HG03378 (cell line): ENCODE measurements at regions not wholly inside any gene's neighbourhood (a gene's known extent, or its start where the extent isn't known, plus 50 kb on each side); places are given as distances from the start of the nearest gene placed in this dataset.
"Not testable (repeated sequence)": the region's sequence is repeated elsewhere in the genome, so short reads cannot be mapped to it uniquely, and the experiment has no call there.

ENCODE experiments used
- ATAC-seq: cut with Tn5 transposase; IDR thresholded peaks from one replicate; pipeline ENCODE4 v1.9.1; 2021; ENCODE audit warnings: mild to moderate bottlenecking, moderate library complexity; ENCODE audit not compliant: unreplicated experiment

DNA sequence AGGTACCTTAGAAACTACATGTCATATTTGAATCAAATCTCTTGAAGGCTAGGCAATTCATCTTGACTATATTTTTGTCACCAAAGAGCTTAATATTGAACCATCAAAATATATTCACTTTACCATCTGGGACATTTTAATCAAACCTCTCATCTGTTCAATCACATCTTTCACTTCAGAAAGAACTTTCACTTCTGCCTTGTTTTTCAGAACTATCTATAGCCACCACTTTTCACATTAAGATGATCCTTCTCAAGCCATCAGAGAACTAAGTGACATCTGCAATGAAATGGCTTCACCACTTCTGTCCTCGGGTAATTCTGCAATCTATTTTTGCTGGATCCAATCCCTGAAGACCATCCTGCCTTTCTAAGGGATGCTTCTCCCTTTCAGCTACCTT lies 57.8 kb downstream of the OR2B2 start:
- no peak for ATAC-seq

DNA sequence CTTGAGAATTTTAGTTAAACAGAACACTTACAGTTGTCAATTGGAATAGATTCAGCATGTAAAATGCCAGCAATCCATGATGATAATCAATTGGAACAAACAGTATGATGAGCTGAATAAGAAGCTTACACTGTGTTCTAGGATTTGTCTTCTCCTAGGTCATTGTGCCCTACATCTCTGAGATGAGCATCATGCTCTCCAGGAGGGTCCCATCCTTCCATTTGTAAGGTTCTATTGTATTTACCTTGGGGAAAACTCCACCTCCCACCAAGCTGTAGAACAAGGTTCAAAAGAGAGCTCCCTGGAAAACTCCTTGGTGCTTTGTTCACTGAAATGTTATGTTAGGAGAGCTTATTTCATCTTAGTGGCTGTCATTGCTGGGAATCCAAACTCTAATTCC lies 60.8 kb downstream of the OR2B2 start:
- ATAC-seq = no peak

DNA sequence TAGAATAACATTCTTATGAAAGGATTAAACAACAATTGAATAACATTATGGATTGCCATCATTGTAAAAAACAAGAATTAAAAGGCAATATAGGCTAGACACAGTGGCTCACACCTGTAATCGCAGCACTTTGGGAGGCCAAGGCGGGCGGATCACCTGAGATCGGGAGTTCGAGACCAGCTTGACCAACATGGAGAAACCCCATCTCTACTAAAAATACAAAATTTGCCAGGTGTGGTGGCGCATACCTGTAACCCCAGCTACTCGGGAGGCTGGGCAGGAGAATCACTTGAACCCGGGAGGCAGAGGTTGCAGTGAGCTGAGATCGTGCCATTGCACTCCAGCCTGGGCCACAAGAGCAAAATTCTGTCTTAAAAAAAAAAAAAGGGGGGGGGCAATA lies 63.2 kb downstream of the OR2B2 start:
- not testable (repeated sequence) for ATAC-seq

DNA sequence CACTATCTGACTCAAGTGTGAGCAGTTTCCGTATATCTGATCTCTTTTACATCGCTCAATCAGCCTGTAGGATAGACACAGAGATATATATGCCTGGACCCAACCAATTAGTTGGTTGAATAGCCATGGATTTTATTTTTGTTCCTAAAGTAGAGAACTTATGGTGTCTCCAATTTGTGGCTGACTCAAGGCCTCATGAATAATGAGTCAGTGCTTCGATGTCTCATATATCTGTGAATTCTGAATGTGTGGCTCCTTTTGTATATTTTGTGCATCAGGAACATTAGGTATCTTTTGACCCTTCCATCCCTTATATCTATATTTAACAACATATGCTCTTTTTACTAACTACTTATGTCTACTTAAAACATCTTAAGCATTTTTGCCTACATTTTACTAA lies 64.5 kb downstream of the OR2B2 start:
- no peak for ATAC-seq

DNA sequence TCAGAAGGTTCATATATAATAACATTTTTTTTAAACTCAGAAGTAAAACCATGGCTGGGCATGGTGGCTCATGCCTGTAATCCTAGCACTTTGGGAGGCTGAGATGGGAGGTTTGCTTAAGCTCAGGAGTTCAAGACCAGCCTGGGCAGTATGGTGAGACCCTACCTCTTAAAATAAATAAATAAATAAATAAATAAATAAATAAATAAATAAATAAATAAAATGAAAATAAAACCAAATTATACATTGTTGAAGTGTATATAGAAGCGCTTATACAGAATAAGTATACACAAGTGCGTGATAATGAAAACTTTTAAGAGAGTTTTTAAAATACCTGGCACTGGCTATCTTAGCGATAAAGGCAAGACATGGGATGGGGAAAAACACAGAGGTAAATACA lies 71.6 kb downstream of the OR2B2 start:
- no peak for ATAC-seq

DNA sequence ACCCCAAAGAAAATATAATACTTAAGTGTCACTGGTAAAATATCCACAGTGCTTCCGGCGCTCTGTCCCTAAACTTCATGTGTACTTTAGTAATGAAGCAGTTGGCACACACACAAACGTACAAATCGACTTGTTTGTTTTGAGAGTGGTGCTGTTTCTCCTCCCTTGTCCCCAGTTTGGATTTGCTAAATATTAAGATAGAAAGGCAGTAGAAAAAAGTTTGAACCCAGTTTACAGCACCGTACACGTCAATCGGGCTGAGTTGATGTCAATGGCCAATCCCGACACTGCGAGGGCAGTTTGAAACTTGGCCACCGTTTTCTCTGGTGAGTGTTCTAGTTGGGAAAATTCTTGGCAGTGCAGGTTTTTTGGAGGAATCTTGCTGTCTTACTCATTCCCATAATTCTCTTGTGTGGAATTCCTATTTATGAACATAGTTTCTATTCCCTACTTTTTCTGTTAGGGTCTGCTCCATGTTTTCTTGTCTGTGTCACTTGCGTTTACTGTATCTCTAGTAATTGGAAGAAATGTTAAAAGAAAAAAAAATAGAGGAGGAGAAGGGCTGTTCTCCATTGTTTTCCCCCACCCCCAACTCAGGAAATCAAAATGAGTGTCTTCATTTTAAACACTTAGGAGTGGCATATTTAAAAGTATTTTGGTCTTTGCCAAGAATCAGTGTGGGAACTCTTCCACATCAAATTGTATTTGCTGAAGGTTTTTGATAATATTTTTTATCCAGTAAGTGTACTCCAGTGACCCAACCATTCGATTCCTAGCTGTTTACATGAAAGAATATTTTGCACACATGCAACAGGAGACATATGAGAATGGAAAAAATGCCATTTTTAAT lies 72.3 kb downstream of the OR2B2 start:
- no peak for ATAC-seq

DNA sequence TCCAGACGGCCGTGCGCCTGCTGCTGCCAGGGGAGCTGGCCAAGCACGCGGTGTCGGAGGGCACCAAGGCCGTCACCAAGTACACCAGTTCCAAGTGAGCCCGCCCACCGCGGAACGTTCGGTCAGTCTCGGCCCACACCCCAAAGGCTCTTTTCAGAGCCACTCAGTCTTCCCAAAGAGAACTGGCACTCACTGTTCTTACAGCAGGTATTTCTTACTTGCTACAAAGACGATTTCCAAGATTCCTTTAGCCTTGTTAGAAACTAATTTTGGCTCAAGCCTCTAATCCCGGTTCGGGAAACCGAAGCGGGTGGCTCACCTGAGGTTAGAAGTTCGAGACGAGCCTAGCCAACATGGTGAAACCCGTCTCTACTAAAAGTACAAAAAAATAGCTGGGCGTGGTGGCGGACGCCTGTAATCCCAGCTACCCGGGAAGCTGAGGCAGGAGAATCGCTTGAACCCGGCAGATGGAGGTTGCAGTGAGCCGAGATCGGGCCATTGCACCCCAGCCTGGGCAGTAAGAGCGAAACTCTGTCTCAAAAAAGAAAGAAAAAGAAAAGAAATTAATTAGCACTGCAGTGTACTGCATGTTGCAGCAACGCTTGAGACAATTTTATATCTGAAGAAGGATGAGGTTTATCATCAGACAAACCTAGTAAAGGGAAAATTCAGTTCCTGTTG lies 73.1 kb downstream of the OR2B2 start:
- ATAC-seq = no peak

DNA sequence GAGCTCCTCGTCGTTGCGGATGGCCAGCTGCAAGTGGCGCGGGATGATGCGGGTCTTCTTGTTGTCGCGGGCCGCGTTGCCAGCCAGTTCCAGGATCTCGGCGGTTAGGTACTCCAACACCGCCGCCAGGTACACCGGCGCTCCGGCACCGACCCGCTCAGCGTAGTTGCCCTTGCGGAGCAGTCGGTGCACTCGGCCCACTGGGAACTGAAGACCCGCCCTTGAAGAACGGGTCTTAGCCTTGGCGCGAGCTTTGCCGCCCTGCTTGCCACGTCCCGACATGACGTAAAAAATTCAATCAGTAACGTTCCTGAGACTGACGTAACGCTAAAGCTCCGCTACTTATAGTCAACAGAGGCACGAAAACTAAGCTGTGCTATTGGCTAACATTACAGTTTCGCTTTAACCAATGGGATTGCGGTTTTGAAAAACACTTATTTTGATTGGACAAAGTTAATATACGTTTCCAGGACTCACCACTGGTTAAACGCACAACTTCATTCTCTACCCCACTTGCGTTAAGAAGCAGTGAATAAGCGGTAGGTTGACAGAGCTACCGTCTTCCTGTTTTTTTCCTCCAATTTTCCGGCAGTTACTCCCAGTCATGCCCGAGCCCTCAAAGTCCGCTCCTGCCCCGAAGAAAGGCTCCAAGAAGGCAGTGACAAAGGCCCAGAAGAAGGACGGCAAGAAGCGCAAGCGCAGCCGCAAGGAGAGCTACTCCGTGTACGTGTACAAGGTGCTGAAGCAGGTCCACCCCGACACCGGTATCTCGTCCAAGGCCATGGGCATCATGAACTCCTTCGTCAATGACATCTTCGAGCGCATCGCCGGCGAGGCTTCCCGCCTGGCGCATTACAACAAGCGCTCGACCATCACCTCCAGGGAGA lies 73.9 kb downstream of the OR2B2 start:
- peak; percentile 81 for ATAC-seq

DNA sequence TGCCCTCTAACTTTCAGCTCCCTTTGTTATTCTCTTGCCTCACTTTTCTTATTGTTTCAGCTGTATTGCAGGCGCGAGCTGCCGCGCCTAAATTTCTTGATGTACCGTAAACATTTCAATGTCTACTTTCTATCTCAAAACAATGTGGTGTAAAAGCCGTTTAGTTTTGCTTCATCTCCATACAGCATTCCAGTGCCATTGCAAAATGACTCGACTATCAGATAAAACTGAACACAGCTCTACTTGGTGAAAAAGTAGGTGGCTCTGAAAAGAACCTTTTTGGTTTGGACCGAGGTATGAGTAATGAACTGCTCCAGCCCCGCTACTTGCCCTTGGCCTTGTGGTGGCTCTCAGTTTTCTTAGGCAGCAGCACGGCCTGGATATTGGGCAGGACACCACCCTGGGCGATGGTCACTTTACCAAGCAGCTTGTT lies 74.6 kb downstream of the OR2B2 start:
- no peak for ATAC-seq

DNA sequence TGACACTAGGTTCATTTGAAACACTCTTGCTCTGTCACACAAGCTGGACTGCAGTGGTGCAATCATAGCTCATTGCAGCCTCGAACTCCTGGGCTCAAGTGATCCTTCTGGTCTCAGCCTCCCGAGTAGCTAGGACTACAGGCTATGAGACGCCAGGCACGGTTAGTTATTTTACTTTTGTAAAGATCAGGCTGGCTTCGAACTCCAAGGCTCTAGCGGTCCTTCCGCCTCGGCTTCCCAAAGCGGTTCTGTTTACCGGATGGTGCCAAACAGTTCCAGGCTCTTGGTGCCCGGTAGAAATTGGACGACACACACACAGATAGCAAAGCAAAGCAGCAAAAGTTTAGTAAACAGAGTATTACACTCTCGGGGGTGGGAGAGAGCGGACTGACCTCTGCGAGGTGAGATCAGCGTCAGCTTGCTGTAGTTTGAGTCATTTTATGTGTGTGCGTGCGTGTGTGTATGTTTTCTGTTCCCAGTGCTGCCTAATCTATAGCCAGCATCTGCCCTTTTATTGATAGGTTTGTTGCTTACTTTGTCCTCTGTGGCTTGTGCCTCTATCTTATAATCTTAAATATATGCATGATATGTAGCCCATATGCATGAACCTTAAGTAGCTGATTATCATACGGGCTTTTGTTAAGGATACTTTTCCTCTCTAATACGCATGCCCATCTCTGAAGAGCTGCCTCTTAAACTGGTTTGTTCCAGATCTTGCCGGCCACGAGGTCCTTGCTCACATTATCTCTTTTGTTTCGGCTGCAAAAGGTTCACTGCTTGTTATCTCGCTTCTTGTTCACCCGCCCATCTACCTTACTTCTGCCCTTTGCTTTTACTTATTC lies 75.2 kb downstream of the OR2B2 start:
- ATAC-seq = peak; percentile 36

DNA sequence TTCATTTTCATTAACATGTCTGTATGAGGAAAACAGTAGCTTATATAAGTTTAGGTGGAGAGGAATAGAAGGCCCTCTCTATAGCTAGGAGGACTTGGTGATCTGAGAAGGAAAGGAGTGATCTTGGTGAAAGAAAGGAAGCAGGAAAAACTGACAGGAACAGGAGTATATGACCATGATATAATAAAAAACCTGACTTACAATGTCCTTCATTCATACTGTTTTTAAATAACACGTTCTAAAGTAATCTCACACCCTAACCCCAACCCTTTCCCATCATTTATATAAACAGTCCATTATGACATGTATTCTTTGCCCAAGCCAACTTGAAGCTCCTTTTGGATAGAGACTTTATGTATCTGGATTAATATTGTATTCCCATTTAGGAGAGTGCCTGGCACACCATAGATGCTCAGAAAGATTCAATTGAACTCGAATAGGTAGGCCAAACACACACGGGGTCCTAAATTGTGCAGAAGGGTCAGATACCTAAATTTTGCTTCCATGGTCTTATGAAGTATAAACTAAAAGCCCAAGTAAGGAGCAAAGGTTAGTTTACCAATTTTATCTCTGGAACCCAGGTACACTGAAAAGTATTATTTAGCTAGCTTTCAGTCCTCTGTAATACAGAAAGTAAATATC lies 75.9 kb downstream of the OR2B2 start:
- ATAC-seq = no peak

DNA sequence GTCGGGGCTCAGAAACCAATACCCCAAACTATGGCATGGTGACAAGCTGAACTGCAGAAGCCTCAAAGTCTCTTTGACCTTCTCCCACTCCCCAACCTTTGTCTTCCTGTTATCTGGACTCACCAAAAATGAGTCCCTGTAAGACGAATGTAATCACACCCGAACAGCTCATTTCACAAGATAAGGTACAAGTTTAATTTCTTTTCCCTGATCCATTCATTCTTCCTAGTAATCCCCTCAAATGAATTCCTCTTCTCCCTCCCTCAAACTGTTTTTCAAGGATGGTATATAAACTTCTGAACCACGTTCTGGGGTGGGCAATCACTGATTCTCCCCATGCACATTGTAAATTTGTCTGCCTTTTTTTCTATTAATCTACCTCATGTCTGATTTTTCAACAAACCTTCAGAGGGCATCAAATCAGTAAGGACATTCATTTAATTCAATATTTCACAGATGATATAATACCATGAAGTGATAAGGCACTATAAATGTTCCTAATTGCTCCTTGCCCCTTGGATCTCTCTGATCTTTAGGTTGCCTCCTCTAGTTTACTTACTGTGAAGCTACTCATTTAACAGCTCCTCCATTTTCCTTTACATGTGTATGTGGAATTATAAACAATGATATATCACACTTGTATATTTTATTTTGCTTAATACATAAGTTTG lies 77.2 kb downstream of the OR2B2 start:
- no peak for ATAC-seq

DNA sequence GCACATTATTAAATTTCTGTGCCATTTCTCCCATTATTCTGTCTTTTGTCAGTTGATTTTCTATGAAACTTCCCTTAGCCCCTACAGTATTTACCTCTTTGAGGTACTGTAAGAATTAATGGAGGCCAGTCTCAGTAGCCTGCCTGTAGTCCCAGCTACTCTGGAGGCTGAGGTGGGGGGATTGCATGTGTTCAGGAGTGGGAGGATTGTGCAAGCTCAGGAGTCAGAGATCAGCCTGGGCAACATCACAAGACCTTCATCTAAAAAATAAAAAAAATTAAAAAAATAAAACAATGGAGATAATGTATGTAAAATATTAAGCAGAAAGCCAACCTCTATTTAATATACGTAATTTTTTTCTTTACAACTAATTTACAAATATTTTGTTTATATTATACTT lies 77.8 kb downstream of the OR2B2 start:
- ATAC-seq = no peak

DNA sequence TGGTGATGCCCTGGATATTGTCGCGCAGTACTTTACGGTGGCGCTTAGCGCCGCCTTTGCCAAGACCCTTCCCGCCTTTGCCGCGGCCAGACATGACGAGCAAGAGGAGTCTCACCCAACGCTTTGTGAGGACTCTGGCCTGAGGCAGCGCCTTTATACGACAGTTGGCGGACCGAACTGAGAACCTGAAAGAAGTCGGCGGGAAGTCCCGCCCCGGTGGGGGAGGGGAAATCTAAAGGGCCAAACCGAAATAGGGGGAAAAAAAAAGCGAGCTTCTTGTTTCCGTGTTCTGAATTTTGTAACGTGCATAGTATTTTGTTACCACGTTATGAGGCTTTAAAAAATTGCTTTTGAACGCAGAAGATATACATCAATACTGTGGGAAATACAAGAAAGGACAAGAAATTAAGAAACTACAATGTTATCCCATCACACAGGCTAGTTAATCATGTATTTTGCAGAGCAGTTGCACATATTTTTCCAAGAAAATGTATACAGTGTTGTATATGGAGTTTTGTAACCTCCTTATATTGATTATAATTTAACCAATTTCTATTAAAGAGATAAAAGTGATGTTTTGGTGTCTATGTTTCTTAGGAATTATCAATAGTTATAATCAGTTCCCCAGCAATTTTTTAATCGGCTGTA lies 80.6 kb downstream of the OR2B2 start:
- peak; percentile 80 for ATAC-seq

DNA sequence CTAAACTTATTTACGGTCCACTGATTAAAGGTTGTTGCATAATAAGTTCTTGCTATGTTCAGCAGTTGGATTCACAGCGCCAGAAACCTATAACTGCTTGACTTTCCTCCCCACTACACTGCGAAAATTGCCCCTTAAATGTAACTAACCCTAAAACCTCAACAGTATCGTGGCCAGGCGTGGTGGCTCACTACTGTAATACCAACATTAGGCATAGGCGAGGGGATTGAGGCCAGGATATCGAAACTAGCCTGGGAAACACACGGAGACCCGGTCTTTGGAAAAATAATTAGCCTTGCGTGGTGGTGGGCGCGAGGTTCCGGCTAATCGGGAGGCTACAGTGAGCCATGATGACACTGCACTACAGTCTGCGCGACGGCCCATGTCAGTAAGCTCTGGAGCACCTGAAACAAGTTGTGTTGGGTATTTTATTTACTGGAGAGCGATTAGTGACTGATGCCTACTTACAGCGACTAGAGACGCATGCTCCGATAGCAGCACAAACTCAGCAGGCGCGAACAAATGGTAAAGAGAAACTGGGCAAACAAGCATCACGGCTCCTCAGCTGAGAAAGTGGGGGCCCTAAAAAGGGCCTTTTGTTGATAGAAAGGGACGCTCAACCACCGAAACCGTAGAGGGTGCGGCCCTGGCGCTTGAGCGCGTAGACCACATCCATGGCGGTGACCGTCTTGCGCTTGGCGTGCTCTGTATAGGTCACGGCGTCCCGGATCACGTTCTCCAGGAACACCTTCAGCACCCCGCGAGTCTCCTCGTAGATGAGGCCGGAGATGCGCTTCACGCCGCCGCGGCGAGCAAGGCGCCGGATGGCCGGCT lies 81.4 kb downstream of the OR2B2 start:
- peak; percentile 51 for ATAC-seq

DNA sequence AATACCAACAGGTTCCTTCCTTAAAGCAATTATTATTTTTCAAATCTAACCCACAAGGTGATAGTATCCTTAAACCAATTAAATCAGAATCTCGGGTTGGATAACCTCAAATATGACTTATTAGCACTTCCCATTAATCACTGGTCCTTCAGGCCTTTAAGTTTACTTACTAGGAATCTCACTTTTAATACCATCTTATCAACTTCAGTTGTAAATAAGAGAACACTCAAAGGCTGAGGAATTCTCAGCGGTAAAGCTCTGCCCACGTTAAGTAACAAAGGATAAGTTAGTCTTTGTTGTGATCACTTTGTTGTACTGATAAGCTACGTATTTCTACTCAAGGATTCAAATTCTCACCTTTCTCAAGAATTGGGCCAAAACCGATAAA lies 82.0 kb downstream of the OR2B2 start:
- no peak for ATAC-seq

DNA sequence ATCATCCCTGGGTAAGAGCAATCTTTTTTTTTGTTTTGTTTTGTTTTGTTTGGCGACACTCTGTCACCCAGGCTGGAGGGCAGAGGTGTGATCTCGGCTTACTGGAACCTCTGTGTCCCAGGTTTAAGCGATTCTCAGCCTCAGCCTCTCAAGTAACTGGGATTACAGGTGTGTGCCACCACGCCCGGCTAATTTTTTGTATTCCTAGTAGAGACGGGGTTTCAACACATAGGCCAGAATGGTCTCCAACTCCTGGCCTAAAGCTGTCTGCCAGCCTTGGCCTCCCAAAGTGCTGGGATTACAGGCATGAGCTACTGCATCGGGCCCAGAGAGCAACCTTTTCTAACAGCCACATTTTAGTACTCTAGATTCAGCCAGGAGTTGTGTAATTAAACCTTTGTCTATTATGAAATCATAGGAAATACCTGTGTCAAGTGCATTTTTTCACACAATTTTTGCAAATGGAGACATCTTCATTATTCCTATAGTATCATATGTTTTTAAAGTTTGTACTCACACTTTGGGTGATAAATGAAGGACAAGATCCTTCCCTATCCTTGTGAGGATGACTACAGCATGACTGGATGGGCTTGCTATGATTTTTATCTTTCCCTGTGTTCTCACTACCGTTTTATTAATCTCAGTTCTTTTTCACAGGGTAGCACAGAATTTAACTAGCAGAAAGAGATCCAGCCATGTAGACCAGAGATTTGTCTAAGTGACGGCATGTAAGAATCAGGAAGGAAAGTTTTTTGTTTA lies 82.6 kb downstream of the OR2B2 start:
- no peak for ATAC-seq
